PC-3 (cell line): ENCODE measurements at regions not wholly inside any gene's neighbourhood (a gene's known extent, or its start where the extent isn't known, plus 50 kb on each side); places are given as distances from the start of the nearest gene placed in this dataset.

Source experiments
- EZH2 ChIP-seq: fragments of 300-600 bp; sonication (generic); IDR thresholded peaks from one replicate; pipeline ENCODE4 v1.6.1; 2017; ENCODE audit warnings: antibody characterized with exemption, mild to moderate bottlenecking, low read length; ENCODE audit not compliant: unreplicated experiment
- TF ChIP-seq, protein P1 (sequence below): fragments of 300-600 bp; sonication (generic); conservative IDR thresholded peaks from 2 replicates; pipeline ENCODE4 v1.5.1; 2017; ENCODE audit warnings: antibody characterized with exemption, low read depth, mild to moderate bottlenecking, low read length

DNA sequence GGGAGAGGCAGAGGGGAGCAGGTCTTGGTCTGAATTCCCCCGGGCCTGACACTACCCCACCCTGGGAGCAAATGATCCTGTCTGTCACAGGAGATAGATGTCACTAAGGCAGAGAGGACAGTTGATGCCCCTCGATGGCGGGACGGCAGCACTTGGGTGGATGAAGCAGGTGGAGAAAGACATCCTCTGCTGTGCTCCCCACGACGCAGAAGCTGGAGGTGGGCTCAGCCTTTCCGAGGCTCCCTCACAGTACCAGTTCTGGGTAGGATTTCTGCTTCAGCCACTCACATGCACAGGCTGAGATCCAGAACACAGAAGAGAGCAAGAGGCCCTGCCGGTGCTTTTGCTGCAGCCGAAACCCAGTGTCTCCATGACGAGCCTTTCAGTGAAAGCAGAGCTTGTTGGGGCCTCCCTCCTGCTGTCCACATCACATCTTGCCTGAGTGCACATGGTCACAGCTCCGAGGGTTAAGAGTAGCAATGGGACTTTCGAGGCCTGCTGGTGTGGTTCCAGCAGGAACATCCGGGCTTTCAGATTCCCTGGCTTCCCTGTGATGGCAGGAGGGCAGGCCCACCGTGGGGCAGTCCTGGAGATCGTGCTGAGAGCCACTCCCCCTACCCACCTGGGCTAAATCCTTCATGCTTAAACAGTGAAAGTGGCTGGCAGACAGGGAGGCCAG is 107.3 kb upstream of the PRR20G start:
- TF ChIP-seq EZH2, result no peak
- TF ChIP-seq, protein P1, sequence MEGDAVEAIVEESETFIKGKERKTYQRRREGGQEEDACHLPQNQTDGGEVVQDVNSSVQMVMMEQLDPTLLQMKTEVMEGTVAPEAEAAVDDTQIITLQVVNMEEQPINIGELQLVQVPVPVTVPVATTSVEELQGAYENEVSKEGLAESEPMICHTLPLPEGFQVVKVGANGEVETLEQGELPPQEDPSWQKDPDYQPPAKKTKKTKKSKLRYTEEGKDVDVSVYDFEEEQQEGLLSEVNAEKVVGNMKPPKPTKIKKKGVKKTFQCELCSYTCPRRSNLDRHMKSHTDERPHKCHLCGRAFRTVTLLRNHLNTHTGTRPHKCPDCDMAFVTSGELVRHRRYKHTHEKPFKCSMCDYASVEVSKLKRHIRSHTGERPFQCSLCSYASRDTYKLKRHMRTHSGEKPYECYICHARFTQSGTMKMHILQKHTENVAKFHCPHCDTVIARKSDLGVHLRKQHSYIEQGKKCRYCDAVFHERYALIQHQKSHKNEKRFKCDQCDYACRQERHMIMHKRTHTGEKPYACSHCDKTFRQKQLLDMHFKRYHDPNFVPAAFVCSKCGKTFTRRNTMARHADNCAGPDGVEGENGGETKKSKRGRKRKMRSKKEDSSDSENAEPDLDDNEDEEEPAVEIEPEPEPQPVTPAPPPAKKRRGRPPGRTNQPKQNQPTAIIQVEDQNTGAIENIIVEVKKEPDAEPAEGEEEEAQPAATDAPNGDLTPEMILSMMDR, result no peak
